NCI-H345 treated with DMSO at 0.1 percent for 48 hours (cell line): ENCODE measurements at regions not wholly inside any gene's neighbourhood (a gene's known extent, or its start where the extent isn't known, plus 50 kb on each side); places are given as distances from the start of the nearest gene placed in this dataset.
"Not testable (repeated sequence)": the region's sequence is repeated elsewhere in the genome, so short reads cannot be mapped to it uniquely, and the experiment has no call there.

Source experiments
- DNase-seq: peaks from one replicate; lab custom pipeline; 2025; ENCODE audit not compliant: unreplicated experiment; lab: John Stamatoyannopoulos, UW

DNA sequence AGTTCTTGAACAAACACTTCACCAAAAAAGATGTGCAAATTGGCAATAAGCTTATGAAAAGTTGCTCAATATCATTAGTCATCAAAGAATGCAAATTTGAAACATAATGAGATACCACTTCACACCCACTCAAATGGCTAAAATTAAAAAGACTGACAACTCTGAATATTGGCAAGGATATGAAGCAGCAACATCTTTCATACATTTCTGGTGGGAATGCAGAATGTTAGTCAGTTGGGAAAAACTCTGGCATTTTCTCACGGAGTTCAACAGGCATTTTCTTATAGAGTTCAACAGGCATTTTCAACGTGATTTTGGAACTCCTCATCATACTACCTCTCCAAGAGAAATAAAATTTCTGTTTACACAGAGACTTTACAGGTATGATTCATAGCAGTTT, 297.4 kb upstream of the MAGEC2 start:
- DNase-seq: no peak

DNA sequence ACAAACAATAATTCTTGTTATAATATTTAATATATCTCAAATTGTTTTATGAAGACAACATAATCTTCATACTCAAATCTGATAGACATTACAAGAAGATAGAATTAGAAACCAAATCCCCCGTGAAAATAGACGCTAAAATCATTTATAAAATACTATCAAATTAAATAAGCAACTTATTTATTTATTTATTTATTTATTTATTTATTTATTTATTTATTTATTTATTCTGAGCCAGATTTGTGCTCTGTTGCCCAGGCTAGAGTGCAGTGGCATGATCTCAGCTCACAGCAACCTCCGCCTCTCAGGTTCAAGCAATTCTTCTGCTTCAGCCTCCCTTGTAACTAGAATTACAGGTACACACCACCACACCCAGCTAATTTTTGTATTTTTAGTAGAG, 294.9 kb upstream of the MAGEC2 start:
- DNase-seq: no peak

DNA sequence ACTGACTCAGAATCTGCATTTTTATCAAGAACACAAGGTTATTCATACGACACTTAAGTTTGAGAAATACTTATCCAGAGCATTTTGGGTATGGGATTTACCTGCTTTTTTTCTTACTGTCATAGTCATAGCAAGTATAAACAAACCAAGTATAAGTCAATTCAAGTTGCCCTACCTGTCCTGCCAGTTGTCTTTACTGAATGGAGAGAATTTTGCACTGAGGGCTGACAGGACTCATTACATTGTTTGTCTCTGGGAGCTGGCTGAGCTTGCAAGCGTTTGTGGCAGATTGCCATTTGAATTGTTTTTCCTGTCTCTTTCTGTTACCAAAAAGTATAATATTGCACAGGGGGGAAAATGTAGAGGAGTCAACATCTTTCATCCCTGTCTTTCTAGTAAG, 278.9 kb upstream of the MAGEC2 start:
- peak; percentile 6 for DNase-seq

DNA sequence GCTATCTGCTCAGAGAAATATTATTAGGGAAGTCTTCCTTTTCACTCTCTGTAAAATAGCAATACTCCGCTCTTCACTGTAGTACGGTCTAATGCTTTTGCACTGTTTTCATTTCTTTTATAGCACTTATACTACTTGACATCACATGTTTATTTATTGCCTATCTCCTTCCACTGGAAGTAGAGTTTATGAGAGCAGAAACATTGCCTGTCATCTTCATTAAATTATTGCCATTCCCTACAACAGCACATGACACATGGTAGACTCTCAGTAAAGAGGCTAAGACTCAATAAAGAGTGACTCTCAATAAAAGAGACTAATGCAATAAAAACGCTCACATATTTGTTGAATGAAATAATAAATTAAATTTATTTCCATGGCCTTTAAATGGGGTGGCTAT, 241.3 kb upstream of the MAGEC2 start:
- DNase-seq: no peak

DNA sequence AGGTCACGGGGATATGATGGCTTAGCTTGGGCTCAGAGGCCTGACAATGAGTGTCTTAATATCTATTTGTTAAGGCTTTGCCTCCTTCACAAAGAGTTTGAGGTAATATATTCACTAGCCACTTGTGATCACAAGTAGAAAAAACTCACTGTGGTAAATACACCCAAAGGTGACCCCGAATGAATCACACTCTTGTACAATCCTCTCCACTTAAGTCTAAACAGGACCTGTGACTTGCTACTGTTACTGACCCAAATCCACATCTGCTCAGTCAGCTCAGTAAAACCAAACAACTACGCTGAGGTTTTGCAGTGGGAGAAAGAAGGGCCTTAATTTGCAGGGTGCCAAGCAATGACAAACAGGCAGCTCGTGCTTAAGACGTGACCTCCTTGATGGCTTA, 223.8 kb upstream of the MAGEC2 start:
- DNase-seq: no peak

DNA sequence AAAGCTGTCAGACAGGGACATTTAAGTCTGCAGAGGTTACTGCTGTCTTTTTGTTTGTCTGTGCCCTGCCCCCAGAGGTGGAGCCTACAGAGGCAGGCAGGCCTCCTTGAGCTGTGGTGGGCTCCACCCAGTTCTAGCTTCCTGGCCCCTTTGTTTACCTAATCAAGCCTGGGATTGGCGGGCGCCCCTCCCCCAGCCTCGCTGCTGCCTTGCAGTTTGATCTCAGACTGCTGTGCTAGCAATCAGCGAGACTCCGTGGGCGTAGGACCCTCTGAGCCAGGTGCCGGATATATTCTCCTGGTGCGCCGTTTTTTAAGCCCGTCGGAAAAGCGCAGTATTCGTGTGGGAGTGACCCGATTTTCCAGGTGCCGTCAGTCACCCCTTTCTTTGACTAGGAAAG, 185.9 kb upstream of the MAGEC2 start:
- not testable (repeated sequence) for DNase-seq

DNA sequence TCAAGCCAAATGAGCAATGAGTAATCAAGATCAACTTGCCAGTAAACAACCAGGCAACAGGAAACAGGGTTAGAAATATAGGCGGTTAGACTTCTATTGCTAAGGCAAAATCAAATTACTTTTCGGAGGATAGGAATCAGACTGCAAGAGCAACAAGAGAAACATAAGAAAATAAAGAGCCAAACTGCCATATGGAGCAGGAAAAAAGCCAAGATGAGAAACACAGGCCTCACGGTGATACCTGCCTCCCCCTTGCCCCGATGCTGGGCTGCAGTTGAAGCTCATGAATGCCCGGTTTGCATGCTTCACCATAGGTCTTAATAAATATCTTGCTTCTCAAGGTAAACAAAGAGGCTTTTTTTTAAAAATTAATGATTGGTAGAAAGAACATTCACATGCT, 158.4 kb upstream of the MAGEC2 start:
- DNase-seq: no peak

DNA sequence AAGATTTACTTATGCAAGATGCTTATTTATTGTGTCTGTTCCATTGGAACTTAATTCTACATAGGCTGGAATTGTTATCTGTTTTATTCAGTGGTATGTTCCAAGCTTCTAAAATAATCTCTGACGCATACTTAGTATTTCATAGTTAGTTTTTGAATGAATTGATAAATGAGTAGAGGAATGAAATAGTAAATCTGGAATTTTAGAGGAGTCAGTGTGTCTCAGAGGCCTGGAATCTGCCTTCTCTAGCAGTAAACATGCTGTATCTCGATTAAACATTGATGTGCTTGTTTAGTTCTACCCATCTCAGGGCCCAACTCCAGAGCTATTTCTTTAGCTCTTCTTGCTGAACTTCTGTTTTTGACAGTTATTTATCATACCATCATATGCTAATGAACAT, 154.2 kb upstream of the MAGEC2 start:
- DNase-seq: no peak

DNA sequence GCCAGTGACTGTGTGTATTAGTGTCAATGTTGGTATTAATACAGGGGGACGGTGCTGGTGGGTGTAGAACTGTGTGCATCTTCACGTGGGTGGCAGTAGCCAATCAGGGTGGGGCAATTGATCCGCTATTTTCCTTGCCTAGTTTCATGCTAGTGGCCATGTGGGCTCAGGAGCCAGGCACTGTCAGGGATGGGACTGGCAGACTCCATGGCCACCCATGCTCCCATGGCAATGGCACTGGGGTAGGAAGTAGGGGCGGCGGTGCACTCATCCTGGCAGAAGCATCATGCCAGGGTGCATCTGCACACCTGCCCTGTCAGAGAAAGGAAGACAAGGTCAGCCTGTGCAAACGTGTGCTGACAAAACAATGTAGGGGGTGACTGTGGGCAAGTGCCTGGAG, 122.1 kb upstream of the MAGEC2 start:
- DNase-seq: no peak

DNA sequence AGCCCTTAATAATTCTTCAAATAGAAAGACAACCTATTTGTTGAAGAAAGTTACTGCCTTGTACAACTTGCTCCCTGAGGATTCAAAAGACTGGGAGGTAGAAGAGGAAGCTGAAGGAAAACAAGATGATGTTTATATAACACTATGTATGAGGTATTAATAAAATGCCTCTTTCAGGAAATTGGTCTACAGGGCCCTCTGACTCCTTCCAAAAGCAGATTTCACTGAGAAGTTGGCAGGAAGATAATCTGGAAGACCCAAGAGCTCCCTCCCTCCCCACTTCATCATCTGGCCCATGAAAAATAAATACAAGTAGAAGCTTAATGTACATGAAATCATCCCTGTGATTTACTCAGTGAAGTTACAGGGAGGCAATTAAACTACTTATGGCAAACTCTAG, 107.5 kb upstream of the MAGEC2 start:
- DNase-seq: no peak

DNA sequence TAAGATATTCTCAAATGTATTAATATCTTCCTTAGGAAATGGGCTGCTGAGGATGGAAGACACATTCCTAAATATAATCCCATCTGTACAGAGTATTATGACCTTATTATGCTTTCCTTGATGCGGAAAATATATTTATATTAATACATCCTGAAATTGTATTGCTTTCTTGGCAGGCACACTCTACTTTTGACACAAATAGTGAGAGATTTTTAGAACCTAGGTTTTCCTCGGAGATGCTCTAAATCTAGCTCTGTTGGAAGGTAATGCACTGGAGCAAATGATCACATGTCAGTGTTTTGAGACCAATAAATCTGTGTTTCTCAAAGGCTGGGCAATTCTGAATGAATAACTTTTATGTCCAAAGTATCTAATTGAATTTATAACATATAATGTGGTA, 94.3 kb upstream of the MAGEC2 start:
- no peak for DNase-seq

DNA sequence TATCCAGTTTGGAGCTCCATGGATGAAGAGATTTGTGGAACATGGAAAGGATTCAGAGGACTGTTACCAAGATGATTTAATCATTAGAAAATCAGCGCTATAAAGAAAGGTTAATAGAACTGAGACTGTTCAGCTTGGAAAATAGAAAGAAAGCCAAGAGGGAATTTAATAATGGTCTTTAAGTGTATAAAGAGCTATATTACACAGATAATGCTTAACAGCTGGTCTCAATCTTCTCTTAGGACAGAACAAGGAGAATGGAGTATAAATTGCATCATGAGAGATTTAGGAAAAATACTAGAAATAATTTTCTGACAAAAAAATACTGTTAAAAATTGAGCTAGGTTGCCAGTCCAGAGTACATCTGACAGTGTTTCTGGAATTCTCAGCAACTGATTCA, 91.3 kb upstream of the MAGEC2 start:
- no peak for DNase-seq

DNA sequence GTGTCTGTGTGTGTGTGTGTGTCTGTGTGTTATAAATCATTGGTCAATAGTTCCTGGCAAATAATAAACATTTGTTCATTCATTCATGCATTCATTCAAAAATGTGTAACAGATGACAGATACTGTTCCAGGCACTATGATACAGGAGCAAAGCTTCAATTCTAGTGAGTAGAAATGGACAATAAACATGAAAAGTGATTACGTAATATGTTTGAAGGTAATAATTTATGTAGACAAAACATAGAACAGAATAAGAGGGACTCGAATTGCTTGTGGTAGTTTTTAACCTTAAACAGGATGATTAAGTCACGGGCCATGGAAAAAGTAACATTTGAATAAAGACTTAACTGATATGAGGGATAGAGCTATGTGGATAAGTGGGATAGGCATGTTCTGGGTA, 90.1 kb upstream of the MAGEC2 start:
- DNase-seq: no peak

DNA sequence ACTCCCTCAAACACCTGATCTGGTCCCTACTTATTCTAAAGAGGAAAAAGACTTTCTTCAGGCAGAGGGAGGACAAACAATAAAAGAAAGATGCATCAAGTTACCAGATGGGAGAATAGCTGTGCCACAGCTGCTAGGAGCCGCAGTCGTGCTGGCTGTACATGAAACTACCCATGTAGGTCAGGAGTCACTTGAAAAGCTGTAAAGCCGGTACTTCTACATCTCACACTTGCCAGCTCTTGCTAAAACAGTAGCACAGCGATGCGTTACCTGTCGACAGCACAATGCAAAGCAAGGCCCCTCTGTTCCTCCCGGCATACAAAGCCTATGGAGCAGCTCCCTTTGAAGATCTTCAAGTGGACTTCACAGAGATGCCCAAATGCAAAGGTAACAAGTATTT, 65.1 kb upstream of the MAGEC2 start:
- DNase-seq: not testable (repeated sequence)

DNA sequence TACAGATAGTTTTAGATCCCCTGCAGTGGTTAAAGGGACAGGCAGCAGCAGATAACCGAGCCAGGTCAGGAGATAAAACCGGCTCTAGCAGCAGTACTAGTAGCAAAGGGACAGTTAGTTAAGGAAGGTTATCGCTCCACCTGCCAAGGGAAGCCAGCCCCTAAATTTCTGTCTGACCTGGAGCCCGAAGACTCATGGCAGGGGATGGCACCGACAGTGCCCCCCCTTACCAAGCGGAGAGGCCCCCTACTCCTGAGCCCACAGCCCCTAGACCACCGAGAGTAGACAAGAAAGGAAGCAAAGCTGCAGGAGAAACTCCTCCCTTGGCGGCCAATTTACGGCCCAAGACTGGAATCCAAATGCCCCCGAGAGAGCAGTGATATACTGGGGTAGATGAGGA, 61.3 kb upstream of the MAGEC2 start:
- DNase-seq: no peak

DNA sequence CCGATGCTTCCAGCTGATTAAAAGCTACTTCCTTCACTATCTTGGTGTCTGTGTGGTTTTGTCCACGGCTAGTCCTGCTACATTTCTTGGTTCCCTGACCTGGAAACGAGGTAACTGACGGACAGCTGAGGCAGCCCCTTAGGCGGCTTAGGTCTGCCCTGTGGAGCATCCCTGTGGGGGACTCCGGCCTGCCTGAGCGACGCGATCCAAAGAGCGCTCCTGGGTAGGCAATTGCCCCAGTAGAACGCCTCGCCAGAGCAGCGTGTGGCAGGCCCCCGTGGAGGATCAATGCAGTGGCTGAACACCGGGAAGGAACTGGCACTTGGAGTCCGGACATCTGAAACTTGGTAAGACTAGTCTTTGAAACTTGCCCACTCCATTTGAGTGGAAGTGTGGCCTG, 60.5 kb upstream of the MAGEC2 start:
- DNase-seq: not testable (repeated sequence)

DNA sequence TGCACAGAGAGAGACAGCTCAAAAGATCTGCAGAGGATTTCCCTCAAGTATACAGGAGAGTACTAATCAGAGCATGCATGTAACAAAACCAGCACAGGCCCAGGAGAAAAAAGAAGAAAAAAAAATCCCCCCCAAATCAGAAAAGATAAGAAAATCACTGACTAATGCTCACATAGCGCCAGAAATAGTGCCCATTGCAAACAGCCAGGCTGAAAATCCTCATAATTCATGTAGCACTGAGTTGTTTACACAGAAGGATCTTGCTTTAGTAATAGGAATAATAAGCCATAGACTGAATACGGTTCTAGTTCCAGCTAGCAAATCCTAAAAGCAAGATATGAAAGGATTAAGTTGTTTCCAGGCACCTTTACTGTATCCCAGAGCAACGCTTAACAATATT, 51.8 kb upstream of the MAGEC2 start:
- no peak for DNase-seq
